MM.1S (cell line): ENCODE measurements at regions not wholly inside any gene's neighbourhood (a gene's known extent, or its start where the extent isn't known, plus 50 kb on each side); places are given as distances from the start of the nearest gene placed in this dataset.

ENCODE experiments used
- DNase-seq: peaks from one replicate; pipeline ENCODE4 v3.0.0-alpha.2; 2015
- H2AFZ ChIP-seq: fragments of 300-600 bp; sonication (generic); 2 replicates; pipeline ENCODE4 v1.6.0; 2016; ENCODE audit warnings: antibody characterized with exemption, low read length
- H3F3A ChIP-seq: fragments of 300-600 bp; sonication (generic); 2 replicates; pipeline ENCODE4 v1.6.1; 2016; ENCODE audit warnings: mild to moderate bottlenecking, antibody characterized with exemption, low read length, moderate library complexity, mixed read lengths; ENCODE audit not compliant: insufficient read depth
- H3K27ac ChIP-seq: fragments of 300-600 bp; sonication (generic); 2 replicates; pipeline ENCODE4 v1.5.1; 2016; ENCODE audit warnings: mild to moderate bottlenecking, low read length
- H3K27me3 ChIP-seq: fragments of 300-600 bp; sonication (generic); replicated peaks from 2 replicates; pipeline ENCODE4 v1.6.0; 2016; ENCODE audit warnings: low read length; ENCODE audit not compliant: insufficient read depth
- H3K36me3 ChIP-seq: fragments of 300-600 bp; sonication (generic); replicated peaks from 2 replicates; pipeline ENCODE4 v1.6.1; 2016; ENCODE audit warnings: mild to moderate bottlenecking, low read length, mixed read lengths; ENCODE audit not compliant: insufficient read depth
- H3K4me1 ChIP-seq: fragments of 300-600 bp; sonication (generic); 2 replicates; pipeline ENCODE4 v1.6.1; 2016; ENCODE audit warnings: low read length, mixed read lengths
- H3K4me2 ChIP-seq: fragments of 300-600 bp; sonication (generic); 2 replicates; pipeline ENCODE4 v1.6.0; 2016; ENCODE audit warnings: low read depth, low read length
- H3K4me3 ChIP-seq: fragments of 300-600 bp; sonication (generic); 2 replicates; pipeline ENCODE4 v1.5.1; 2016; ENCODE audit warnings: low read length, mixed read lengths
- H3K79me2 ChIP-seq: fragments of 300-600 bp; sonication (generic); 2 replicates; pipeline ENCODE4 v1.6.1; 2016; ENCODE audit warnings: mixed run types, low read length, mixed read lengths
- H3K9ac ChIP-seq: fragments of 300-600 bp; sonication (generic); 2 replicates; pipeline ENCODE4 v1.6.1; 2016; ENCODE audit warnings: low read length, mixed read lengths
- H3K9me2 ChIP-seq: fragments of 300-600 bp; sonication (generic); replicated peaks from 2 replicates; pipeline ENCODE4 v1.6.1; 2016; ENCODE audit warnings: mild to moderate bottlenecking, low read length, mixed read lengths; ENCODE audit not compliant: insufficient read depth
- H3K9me3 ChIP-seq: fragments of 300-600 bp; sonication (generic); replicated peaks from 2 replicates; pipeline ENCODE4 v1.6.1; 2016; ENCODE audit warnings: mild to moderate bottlenecking, low read length, mixed read lengths; ENCODE audit not compliant: insufficient read depth
- H4K20me1 ChIP-seq: fragments of 300-600 bp; sonication (generic); 2 replicates; pipeline ENCODE4 v1.6.1; 2016; ENCODE audit warnings: mild to moderate bottlenecking, low read length, moderate library complexity, mixed read lengths; ENCODE audit not compliant: insufficient read depth
- CTCF ChIP-seq: fragments of 300-600 bp; sonication (generic); IDR thresholded peaks from 2 replicates; pipeline ENCODE4 v1.5.1; 2016; ENCODE audit warnings: antibody characterized with exemption, low read length, mixed read lengths
- EZH2 ChIP-seq: fragments of 300-600 bp; sonication (generic); optimal IDR thresholded peaks from 2 replicates; pipeline ENCODE3; 2017; ENCODE audit warnings: low read depth, mild to moderate bottlenecking, antibody characterized with exemption, low read length, mixed read lengths
- EZH2phosphoT487 ChIP-seq: fragments of 300-600 bp; sonication (generic); IDR thresholded peaks from 2 replicates; pipeline ENCODE4 v1.6.1; 2018; ENCODE audit warnings: antibody characterized with exemption, low read length

GRCh38 chr6:77073410-77073760, 389.9 kb downstream of the HTR1B start:
- H4K20me1 ChIP-seq = no peaks in the 10 kb centered on the region
- no peak overlapping the region for H2AFZ ChIP-seq
- no peak for TF ChIP-seq EZH2
- TF ChIP-seq CTCF = no peak
- TF ChIP-seq EZH2phosphoT487 = no peak
- H3K9me2 ChIP-seq = no peaks in the 10 kb centered on the region
- H3F3A ChIP-seq = no peaks in the 10 kb centered on the region
- H3K4me1 ChIP-seq = no peaks in the 10 kb centered on the region
- no peak overlapping the region for H3K9ac ChIP-seq
- H3K4me2 ChIP-seq = no peak overlapping the region
- H3K4me3 ChIP-seq = no peak overlapping the region
- no peak for DNase-seq
- no peak overlapping the region for H3K27ac ChIP-seq
- no peaks in the 10 kb centered on the region for H3K79me2 ChIP-seq
- no peaks in the 10 kb centered on the region for H3K9me3 ChIP-seq
- H3K27me3 ChIP-seq = no peaks in the 10 kb centered on the region
- no peaks in the 10 kb centered on the region for H3K36me3 ChIP-seq

GRCh38 chr6:77072694-77073409, 390.4 kb downstream of the HTR1B start:
- H2AFZ ChIP-seq = no peak overlapping the region
- H3K27ac ChIP-seq = no peak overlapping the region
- TF ChIP-seq EZH2 (no peak), CTCF (no peak), EZH2phosphoT487 (no peak)

GRCh38 chr6:77063494-77063893, 399.8 kb downstream of the HTR1B start:
- no peak overlapping the region for H3K9ac ChIP-seq
- H3K4me1 ChIP-seq = no peaks in the 10 kb centered on the region
- no peak overlapping the region for H3K27ac ChIP-seq
- H3K9me3 ChIP-seq = no peaks in the 10 kb centered on the region
- H3K4me3 ChIP-seq = no peak overlapping the region
- no peak overlapping the region for H3K4me2 ChIP-seq
- no peaks in the 10 kb centered on the region for H3K27me3 ChIP-seq
- H3K36me3 ChIP-seq = no peaks in the 10 kb centered on the region
- H3K9me2 ChIP-seq = no peaks in the 10 kb centered on the region
- DNase-seq = no peak
- no peak overlapping the region for H2AFZ ChIP-seq
- H4K20me1 ChIP-seq = no peaks in the 10 kb centered on the region
- no peaks in the 10 kb centered on the region for H3F3A ChIP-seq
- TF ChIP-seq EZH2phosphoT487 (no peak), CTCF (no peak), EZH2 (no peak)
- no peaks in the 10 kb centered on the region for H3K79me2 ChIP-seq

More at GRCh38 chr6:77072694-77073409, 390.4 kb downstream of the HTR1B start:
- no peak for DNase-seq
- H4K20me1 ChIP-seq = no peaks in the 10 kb centered on the region
- no peaks in the 10 kb centered on the region for H3K27me3 ChIP-seq
- H3K4me3 ChIP-seq = no peak overlapping the region
- H3F3A ChIP-seq = no peaks in the 10 kb centered on the region
- H3K9me3 ChIP-seq = no peaks in the 10 kb centered on the region
- H3K4me1 ChIP-seq = no peaks in the 10 kb centered on the region
- H3K9me2 ChIP-seq = no peaks in the 10 kb centered on the region
- no peaks in the 10 kb centered on the region for H3K36me3 ChIP-seq
- no peaks in the 10 kb centered on the region for H3K79me2 ChIP-seq
- H3K9ac ChIP-seq = no peak overlapping the region
- H3K4me2 ChIP-seq = no peak overlapping the region
